ENCODE measurements at regions not wholly inside any gene's neighbourhood (a gene's known extent, or its start where the extent isn't known, plus 50 kb on each side); places are given as distances from the start of the nearest gene placed in this dataset.
"Not testable (repeated sequence)": the region's sequence is repeated elsewhere in the genome, so short reads cannot be mapped to it uniquely, and the experiment has no call there.

DNA sequence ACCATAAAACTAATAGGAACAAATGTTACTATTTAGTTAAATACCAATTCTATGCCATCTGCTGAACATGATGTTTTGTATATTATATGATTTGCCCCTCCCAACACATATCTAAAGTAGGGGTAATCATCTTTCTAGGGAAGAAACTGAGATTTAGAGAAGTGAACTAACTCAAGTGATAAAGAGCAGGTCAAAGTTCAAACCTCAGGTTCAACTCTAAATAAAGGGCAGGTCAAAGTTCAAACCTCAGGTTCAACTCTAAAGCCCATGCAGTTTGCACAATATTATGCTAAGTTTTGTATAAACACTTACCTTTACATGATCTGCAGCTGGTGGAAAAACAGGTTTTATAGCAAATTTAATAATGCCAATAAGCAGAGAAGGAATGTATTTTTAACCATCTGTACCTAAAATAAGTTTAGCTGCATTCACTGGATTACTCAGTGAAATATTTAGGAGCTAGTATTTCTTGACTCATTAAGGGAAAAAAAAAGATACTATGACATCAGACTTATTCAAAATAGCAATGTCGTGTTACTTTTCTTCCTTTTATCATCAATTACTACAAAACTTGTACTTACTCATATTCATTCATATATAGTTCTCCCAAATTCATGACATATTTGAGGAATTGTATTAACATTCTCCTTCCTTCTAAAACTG is 1194.3 kb upstream of the CELF2 start:
- peak; percentile 16 for DNase-seq

DNA sequence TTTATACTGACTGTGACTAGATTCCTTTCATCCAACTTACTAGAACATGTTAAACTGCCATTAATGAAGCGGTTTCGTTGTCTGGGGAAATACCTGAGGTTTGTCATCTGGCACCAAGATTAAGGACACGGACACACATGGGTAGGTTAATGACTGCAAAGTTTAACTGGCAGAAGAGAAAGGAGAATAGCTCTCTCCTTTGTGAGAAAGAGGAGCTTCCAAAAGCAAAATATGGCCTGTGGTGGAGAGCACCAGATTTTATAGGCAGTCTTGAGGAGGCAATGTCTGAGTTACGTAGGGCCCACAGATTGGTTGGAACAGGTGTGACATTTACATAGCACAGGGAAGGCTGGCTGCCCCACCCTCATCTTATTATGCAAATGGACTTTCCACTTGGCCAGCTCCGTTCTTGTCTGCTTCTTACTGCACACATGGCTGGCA is 1193.0 kb upstream of the CELF2 start:
- DNase-seq: no peak

DNA sequence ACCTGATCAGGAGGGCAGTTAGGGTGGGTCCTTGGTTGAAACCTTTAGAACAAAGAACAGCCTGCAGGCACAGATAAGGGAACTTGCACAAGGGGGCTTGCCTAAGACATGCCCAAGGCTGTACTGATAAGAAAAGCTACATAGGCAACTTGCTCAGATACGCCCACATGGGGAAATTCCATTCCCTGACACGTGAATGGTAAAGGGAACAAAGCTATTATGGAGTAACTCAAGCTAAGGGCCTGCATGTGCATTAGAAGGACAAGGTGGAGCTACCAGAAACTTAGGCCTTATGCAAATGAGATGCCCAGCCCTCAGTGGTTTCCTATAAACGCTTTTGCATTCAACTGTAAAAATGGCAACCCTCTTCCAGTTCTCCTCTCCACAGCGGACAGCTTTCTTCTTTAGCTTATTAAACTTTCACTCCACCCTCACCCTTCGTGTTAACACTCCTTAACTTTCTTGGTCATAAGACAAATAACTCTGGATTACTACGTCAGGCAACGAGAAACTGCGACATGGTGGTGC is 1192.1 kb upstream of the CELF2 start:
- DNase-seq: no peak

DNA sequence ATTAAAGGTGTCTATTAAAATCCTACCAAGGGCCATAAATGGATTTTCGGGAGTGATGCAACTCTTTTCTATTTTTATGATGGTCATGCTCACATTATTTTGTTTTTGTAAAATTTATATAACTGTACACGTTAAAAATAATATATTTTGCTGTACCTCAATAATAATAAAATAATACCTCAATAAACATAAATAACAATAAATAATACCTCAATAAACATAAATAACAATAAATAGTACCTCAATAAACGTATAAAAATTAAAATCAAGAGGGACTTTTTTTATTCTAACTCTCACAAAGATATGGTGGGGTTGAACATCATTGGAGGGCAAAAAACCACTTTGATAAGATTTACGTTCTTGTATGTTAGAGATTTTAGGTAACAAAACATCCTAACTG is 1189.6 kb upstream of the CELF2 start:
- no peak for DNase-seq

DNA sequence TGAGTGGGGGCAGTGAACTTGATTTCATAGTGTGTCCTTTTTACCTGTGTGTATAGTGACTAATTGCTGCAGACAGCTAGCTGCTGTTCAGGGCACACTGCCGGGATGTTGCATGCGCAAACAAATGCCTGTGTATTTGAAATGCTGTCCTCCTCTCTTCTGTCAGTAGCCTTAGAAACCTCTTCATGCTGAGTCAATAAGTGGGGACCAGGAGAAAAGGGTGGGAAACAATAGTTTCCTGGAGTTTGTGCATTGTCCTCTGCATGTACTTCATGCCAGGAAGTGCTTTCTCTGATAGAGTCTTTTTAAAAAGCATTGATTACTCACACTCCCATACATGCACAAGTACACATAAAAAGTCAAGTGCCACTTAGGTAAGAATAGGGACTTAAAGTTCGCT is 1183.7 kb upstream of the CELF2 start:
- DNase-seq: no peak

DNA sequence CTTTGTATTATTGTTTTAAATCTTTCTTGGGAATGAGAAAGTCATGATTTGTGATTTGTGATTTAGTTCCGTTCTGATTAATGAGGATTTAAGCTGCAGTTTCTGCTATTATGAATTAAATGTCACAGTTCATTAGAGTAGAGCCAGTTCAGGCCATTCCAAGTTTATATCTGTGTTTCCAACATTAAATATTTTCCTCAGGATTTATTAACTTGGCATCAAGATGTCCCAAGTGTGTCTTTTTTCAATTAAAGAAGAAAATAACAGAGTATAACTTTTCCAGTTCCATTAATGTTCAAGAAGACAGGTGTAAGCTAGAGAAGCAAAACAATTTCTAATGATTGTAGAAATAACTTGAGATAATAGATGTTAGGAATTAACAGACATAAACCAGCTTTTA is 1183.2 kb upstream of the CELF2 start:
- no peak for DNase-seq

DNA sequence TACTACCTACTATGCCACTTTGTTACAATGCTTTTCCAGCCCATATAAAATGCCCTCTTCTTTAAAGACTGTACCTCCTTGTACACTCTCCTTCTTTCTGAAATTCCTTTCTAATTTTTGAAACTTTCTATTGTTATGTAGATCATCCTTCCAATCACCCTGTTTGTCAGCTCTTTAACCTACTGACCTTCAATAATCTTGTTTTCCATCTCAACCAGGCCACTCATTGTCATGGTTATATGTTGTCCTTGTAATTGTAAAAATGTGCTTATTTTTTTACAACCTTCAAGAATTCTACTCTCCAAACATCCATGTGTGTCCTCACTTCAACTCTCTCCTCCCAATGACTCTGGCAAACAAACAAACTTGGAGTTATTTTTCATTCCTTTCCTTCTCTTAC is 1172.6 kb upstream of the CELF2 start:
- no peak for DNase-seq

DNA sequence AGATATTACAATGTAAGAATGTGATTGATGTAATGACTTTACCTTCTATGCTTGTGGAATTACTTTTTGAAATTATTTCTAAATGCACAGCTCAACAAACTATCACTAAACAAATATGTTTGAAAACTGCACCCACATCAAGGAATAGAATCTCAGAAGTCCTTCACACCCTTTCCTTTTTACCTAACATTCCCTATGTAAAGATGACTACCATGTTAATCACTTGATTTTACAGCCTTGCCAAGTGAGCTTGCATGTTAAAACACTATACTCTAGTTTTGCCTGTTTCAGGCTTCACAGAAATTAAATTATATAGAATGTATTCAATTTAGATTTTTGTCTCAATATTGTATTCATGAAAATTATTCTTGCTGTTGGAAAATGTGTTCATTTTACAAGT is 1169.4 kb upstream of the CELF2 start:
- DNase-seq: no peak

DNA sequence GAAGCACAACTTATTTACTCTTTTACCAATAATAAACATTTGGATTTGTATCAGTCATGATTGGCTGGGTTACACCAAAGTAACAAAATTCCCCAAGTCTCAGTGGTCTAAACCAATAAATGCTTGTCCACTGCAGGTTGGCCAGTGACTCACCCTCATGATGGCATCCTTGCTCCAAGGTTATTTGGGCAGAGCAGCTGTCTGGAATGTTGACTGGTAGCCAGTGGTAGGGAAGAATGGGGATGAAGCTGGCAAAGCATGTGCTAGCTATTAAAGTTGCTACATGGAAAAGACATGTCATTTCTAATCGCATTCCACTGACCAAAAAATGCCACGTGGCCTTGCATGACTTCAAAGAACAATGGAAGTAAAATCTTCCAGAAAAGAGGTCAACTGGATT is 1168.7 kb upstream of the CELF2 start:
- DNase-seq: no peak

DNA sequence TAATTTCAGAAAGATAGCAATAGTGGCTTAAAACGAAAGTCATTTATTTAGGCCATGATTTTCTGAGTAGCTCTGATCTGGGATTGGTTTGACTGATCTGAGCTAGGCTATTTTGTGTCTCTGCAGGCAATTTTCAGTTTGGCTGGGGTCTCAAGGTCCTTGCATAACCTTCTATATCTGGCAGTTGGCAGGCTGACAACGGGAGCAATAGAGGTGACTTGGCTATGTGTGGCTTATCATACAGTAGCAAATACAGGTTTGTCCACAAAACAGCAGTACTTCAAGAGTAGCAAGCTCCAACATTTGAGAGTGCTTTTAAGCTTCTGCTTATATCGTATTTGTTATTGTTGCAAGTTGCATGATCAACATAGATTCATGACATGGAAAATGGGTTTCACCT is 1167.3 kb upstream of the CELF2 start:
- DNase-seq: no peak

DNA sequence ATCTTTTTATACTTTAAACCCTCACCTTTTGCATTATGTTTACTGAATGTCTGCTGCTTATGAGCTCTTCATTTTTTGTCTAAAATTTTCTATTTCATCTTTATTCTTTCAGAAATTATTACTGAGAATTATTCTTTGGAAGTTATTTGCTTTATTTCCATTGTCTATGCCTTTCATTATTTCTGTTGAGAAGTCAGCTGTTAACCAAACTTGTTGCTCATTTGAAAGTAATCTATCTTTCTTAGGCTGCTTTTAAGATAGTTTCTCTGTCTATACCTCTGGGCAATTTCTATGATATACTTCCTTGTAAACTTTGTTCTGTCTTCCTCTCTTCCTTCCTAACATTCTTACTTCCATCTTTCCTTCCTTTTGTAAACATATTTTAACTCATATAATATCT is 1165.9 kb upstream of the CELF2 start:
- no peak for DNase-seq

DNA sequence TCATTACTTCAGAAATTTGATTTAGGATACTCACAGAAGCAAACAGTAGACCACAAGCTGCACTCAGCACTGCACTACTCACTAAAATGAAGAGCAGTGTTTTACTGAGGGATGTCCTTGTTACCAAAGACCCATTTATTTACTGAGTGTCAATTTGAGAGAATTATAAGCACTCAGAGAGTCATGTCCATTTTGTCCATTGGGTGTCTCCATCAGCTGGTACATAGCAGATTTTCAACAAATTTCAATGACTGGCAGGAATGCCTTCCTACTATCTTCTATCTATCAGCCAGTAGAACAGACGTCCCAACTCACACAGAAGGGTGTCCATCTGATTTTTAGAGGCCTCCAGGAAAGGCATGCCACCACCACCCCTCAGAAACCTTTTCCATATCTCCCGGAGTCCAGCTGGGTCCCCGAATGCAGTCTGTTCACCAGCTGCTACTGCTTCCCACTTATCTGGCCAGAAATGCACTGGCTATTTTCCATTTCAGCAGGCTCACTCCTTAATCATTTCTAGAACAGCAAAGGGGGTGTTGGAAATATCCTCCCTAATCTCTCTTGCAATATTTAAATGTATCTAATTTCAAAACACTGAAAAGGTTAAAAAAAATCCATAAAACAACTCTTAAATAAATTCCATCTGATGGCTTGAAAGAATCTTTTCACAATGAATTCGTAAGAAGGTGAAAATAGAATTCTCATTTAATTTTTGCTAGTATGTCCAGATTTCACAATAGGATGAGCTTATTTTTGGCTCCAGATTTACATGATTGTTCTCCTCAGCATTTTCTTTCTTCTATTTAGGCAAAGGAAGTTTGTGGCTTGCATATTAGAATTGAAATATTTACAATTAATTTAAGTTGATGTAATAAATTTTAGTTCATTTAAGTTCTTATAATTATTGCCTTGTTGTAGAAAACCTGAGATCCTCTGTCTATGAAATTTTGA is 1164.0 kb upstream of the CELF2 start:
- DNase-seq: peak; percentile 8

DNA sequence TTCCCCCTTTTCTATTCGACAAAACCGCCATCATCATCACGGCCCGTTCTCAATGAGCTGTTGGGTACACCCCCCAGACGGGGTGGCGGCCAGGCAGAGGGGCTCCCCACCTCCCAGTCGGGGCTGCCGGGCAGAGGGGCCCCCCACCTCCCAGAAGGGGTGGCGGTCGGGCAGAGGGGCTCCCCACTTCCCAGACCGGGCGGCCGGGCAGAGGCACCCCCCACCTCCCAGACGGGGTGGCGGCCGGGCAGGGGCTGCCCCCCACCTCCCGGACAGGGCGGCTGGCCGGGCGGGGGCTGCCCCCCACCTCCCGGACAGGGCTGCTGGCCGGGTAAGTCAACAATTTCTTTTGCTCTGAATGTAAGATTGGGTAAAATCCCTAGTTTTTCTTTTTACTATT is 1162.2 kb upstream of the CELF2 start:
- not testable (repeated sequence) for DNase-seq

DNA sequence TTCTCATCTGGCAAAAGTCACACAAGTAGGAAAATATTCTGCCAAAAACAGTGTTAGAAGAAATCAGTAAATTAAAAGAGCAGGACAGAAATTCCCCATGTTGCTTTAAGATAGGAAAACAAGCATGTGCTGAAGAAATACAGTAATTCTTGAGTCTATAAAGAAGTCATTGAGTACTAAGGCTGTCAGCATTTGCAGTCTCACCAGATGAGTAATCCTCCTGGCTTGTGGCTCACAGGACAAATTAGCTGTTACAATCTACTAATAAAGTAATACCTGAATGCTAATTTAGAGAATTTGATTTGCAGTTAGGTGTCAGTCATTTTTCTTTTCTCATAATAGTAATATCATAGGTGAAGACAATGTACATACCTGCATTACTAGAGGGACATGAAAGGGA is 1158.9 kb upstream of the CELF2 start:
- DNase-seq: peak; percentile 40

DNA sequence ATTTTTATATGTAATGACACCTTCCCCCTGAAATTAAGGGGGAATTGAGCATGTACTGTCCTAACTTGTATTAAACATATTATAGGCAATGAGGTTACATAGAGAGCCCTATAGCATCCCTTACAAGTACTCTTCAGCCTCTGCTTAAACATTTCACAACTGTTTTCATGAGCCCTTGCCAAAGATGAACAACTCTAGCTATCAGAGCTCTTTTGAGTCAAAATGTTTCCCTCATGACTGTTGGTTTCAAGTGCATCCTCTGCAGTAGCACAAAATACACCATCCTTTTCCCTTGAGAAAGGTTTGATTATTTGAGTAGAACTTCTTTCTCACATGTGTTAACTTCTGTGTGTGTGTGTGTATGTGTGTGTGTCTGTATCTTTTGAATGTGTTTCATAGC is 1157.6 kb upstream of the CELF2 start:
- DNase-seq: no peak

DNA sequence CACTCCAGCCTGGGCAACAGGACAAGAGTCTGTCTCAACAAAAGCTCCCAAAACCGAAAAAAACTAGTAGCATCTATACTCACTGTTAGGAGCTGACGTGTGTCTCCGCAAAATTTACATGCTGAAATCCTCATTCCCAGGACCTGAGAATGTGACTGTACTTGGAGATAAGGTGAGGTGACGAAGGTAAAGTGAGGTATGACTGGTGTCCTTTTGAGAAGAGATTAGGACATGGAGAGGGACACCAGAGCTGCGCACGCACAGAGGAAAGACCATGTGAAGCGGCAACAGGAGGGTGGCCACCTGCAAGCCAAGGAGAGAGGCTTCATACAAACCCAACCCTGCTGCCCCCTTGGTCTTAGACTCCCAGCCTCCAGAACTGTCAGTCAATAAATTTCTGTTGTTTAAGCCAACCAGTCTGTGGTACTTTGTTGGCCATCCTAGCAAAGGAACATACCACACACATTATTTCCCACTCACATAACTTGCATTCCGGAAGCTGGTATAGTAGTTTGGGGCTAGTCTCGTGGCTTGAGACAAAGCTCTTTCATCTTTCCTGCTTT is 1154.0 kb upstream of the CELF2 start:
- no peak for DNase-seq

DNA sequence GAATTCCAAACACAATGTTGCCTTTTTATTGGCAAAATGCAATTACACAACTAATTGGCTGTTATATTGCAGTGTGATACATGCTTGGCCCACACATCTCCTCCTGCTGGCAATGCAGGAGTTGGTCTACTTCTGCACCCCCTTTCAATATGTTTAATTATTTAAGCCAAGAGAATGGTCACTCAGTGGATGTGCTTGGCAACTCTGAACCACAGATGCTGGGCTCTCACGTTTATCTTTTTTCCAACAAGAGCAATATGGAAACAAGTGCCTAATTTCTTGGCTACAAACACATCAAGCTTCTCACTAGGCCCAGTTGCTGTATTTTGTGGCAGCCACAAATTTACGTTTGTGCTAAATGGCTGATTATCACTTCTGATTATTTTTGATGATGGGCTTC is 1149.2 kb upstream of the CELF2 start:
- DNase-seq: no peak

DNA sequence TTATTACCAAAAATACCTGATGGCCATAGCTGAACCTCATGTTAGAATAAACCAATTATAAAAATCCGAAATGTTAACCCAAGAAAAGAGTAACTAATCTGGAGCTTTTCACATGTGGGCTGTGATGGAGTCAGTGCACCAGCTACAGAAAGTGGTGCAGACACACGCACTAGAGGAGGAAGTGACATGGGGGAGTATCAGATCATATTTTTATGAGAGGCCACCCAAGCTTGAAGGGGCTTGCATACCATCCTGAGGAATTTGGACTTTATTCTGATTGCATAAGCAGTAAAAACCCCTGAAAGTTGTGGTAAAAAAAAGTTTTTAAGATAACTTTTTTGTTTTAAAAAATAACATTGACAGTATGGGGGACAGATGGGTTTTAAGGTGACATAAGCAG is 1148.5 kb upstream of the CELF2 start:
- peak; percentile 27 for DNase-seq

DNA sequence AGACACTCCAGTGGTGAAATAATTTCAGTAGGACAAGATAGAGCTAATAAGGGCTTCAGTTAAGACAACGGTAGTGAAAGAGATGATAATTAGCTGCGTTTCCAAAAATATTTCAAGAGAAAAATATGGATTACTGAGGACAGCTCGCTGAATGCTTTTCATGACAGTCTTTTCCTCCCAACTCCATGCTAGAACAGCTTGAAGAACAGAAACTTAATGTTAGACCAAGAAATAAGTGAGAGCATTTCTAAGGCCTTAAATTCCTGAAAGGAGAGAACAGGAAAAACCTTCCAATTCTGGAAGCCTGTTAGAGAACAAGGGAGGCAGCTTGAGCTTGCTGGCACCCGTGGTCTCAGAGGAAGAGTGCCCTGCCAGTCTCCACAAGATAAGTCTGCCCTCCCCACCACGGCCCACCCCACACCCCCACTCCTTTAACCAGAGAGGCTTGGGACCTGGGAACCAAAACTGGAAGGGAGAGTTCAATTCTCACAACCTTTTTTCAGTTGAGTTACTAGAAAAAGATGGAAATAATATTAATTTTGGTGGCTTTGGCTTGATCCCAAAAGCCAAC is 1148.0 kb upstream of the CELF2 start:
- no peak for DNase-seq

DNA sequence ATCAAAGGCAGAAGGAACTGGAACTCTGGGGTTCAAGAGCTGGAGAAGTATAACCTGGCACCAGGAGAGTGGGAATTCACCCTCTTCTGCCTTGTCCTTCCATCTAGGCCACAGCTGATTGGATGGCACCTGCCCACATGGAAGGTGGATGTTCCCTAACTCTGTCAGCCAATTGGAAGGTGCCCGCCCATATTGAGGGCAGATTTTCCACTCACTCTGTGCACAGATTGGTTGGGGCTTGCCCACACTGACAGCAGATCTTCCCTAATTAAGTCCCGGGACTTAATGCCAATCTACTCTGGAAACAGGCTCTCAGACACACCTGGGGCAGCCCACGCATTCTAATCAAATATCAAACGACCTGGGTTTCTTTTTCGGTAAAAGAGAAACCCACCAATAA is 1142.3 kb upstream of the CELF2 start:
- DNase-seq: no peak

DNA sequence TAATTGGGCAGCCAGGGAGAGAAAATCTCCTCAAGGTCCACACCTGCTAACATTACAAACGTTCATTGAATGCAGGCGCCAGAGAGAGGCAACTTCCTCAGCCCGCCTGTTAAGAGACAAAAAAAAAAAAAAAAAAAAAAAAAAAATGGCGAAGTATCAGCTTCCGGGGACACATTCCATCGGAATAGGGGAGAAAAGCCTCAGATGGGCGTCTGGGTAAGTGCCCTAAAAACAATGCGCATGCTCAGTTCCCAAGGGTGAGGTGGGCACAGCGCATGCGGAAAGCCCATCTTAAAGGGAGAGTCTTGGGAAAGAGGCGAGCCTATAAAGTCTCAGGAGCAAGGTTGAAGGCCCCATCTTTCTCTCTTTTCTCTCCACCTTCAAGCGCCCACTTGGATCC is 1139.7 kb upstream of the CELF2 start:
- DNase-seq: no peak

DNA sequence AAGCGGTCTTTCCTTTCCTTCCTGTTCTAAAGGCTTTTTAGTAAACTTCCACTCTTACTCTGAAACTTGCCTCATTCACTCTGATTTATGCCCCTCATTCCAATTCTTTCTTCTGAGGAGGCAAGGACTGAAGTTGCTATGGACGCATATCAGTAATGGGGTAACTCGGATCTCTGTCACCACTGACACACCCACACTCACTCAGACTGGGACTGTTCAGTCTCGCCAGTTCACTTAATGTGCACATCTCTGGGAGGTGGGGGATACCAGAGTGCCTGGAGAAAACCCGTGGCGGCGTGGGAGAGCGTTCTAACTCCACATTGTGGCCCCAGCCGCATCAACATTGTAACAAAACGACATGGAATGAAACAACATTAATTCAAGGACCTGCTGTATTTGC is 1139.3 kb upstream of the CELF2 start:
- DNase-seq: no peak

DNA sequence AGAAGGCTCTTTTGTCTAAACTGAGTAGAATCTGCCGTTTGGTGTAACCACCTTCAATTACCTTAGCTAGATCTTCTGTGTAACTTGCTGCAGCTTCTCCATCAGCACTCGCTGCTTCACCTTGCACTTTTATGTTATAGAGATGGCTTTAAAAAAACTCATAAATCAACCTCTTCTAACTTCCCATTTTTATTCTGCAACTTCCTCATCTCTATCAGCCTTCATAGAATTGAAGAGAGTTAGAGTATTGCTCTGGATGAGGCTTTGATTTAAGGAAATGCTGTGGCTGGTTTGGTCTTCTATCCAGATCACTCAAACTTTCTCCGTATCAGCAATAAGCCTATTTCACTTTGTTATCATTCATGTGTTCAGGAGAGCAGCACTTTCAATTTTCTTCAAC is 1131.9 kb upstream of the CELF2 start:
- no peak for DNase-seq
